Liver (tissue), 3 donors: ENCODE measurements at regions not wholly inside any gene's neighbourhood (a gene's known extent, or its start where the extent isn't known, plus 50 kb on each side); places are given as distances from the start of the nearest gene placed in this dataset.
A peak's percentile ranks its signal among the peaks of the same experiment; 100 is the strongest.

Experiments
- EGR1 ChIP-seq, 2 donors: IDR thresholded peaks; 2 replicates each; pipeline ENCODE4 v1.6.1; 2016 to 2018; ENCODE audit warnings: antibody characterized with exemption in 2 of 2, low read depth in 2 of 2
- GABPA ChIP-seq, 2 donors: IDR thresholded peaks in 1 of 2; conservative IDR thresholded peaks in 1 of 2; 2 replicates each; pipeline ENCODE4 v1.6.1; 2016; ENCODE audit warnings: antibody characterized with exemption in 2 of 2, mild to moderate bottlenecking in 1 of 2, moderate library complexity in 1 of 2
- MAX ChIP-seq: IDR thresholded peaks from 2 replicates; pipeline ENCODE4 v1.6.1; 2016; ENCODE audit warnings: antibody characterized with exemption
- SP1 ChIP-seq: IDR thresholded peaks from 2 replicates; pipeline ENCODE4 v1.6.1; 2018; ENCODE audit warnings: antibody characterized with exemption, mild to moderate bottlenecking
- TAF1 ChIP-seq: conservative IDR thresholded peaks from 2 replicates; pipeline ENCODE4 v1.6.1; 2016; ENCODE audit warnings: antibody characterized with exemption, mild to moderate bottlenecking
- ZBTB33 ChIP-seq: IDR thresholded peaks from 2 replicates; pipeline ENCODE4 v1.6.1; 2016; ENCODE audit warnings: antibody characterized with exemption
- TF ChIP-seq, protein P1 (sequence below): fragments of 150-350 bp; IDR thresholded peaks from 2 replicates; pipeline ENCODE4 v1.5.1; 2017; ENCODE audit warnings: improper control_type of control experiment, low read depth, low read length; ENCODE audit not compliant: missing input control
- TF ChIP-seq, protein P2 (sequence below): IDR thresholded peaks from 2 replicates; pipeline ENCODE4 v1.6.1; 2016; ENCODE audit warnings: antibody characterized with exemption, mild to moderate bottlenecking
- donor health status: healthy.
- donor health status: healthy.

- TF ChIP-seq MAX (peak; percentile 56), GABPA (IDR thresholded peaks at IDR 0.05 in 1 of 2, conservative IDR thresholded peaks at IDR 0.05 in 1 of 2) (no peak), SP1 (no peak), ZBTB33 (no peak), EGR1 (IDR thresholded peaks at IDR 0.05; ENCODE audit: low read depth in 2 of 2) (no peak), TAF1 (no peak)
- TF ChIP-seq, protein P1, sequence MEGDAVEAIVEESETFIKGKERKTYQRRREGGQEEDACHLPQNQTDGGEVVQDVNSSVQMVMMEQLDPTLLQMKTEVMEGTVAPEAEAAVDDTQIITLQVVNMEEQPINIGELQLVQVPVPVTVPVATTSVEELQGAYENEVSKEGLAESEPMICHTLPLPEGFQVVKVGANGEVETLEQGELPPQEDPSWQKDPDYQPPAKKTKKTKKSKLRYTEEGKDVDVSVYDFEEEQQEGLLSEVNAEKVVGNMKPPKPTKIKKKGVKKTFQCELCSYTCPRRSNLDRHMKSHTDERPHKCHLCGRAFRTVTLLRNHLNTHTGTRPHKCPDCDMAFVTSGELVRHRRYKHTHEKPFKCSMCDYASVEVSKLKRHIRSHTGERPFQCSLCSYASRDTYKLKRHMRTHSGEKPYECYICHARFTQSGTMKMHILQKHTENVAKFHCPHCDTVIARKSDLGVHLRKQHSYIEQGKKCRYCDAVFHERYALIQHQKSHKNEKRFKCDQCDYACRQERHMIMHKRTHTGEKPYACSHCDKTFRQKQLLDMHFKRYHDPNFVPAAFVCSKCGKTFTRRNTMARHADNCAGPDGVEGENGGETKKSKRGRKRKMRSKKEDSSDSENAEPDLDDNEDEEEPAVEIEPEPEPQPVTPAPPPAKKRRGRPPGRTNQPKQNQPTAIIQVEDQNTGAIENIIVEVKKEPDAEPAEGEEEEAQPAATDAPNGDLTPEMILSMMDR: no peak
- TF ChIP-seq, protein P2, sequence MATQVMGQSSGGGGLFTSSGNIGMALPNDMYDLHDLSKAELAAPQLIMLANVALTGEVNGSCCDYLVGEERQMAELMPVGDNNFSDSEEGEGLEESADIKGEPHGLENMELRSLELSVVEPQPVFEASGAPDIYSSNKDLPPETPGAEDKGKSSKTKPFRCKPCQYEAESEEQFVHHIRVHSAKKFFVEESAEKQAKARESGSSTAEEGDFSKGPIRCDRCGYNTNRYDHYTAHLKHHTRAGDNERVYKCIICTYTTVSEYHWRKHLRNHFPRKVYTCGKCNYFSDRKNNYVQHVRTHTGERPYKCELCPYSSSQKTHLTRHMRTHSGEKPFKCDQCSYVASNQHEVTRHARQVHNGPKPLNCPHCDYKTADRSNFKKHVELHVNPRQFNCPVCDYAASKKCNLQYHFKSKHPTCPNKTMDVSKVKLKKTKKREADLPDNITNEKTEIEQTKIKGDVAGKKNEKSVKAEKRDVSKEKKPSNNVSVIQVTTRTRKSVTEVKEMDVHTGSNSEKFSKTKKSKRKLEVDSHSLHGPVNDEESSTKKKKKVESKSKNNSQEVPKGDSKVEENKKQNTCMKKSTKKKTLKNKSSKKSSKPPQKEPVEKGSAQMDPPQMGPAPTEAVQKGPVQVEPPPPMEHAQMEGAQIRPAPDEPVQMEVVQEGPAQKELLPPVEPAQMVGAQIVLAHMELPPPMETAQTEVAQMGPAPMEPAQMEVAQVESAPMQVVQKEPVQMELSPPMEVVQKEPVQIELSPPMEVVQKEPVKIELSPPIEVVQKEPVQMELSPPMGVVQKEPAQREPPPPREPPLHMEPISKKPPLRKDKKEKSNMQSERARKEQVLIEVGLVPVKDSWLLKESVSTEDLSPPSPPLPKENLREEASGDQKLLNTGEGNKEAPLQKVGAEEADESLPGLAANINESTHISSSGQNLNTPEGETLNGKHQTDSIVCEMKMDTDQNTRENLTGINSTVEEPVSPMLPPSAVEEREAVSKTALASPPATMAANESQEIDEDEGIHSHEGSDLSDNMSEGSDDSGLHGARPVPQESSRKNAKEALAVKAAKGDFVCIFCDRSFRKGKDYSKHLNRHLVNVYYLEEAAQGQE: no peak
Measured at GRCh38 chr15:31516874-31517273, 190.2 kb downstream of the KLF13 start.
